SK-N-SH treated with all-trans-retinoic acid at 6 μM for 48 hours (cell line): ENCODE measurements at regions not wholly inside any gene's neighbourhood (a gene's known extent, or its start where the extent isn't known, plus 50 kb on each side); places are given as distances from the start of the nearest gene placed in this dataset.

Source experiments
- ATAC-seq: fragments of 200-7000 bp; cut with Tn5 transposase; 3 replicates; pipeline ENCODE4 v1.9.1; 2020; ENCODE audit warnings: mild to moderate bottlenecking, moderate library complexity
- ARNTL ChIP-seq: fragments of 450-650 bp; formaldehyde crosslinking; IDR thresholded peaks from 2 replicates; pipeline ENCODE4 v1.5.0; 2020; ENCODE audit warnings: low read depth, mild to moderate bottlenecking, moderate library complexity, borderline replicate concordance
- BACH2 ChIP-seq: fragments of 250-450 bp; sonication (Bioruptor Pico); IDR thresholded peaks from 2 replicates; pipeline ENCODE4 v1.9.0; 2021; ENCODE audit warnings: mild to moderate bottlenecking, borderline replicate concordance
- CSRNP3 ChIP-seq: fragments of 250-450 bp; sonication (Bioruptor Pico); IDR thresholded peaks from 2 replicates; pipeline ENCODE4 v1.5.1; 2021; ENCODE audit warnings: mild to moderate bottlenecking, moderate library complexity
- ESRRG ChIP-seq: fragments of 250-450 bp; sonication (Bioruptor Pico); IDR thresholded peaks from 2 replicates; pipeline ENCODE4 v1.6.1; 2021; ENCODE audit warnings: mild to moderate bottlenecking
- GLIS3 ChIP-seq: fragments of 250-450 bp; sonication (Bioruptor Pico); IDR thresholded peaks from 2 replicates; pipeline ENCODE4 v1.5.0; 2020; ENCODE audit warnings: mild to moderate bottlenecking, moderate library complexity
- ISL1 ChIP-seq: fragments of 250-450 bp; sonication (Bioruptor Pico); IDR thresholded peaks from 2 replicates; pipeline ENCODE4 v2.1.2; 2022; ENCODE audit warnings: mild to moderate bottlenecking, moderate library complexity
- OSR1 ChIP-seq: fragments of 250-450 bp; sonication (Bioruptor Pico); IDR thresholded peaks from 2 replicates; pipeline ENCODE4 v1.8.0; 2022; ENCODE audit warnings: moderate library complexity, mild to moderate bottlenecking, inconsistent platforms
- RARB ChIP-seq: fragments of 250-450 bp; sonication (Bioruptor Pico); IDR thresholded peaks from 2 replicates; pipeline ENCODE4 v1.8.0; 2021; ENCODE audit warnings: mild to moderate bottlenecking, moderate library complexity
- SNAI2 ChIP-seq: fragments of 250-450 bp; sonication (Bioruptor Pico); IDR thresholded peaks from 2 replicates; pipeline ENCODE4 v1.5.0; 2020; ENCODE audit warnings: mild to moderate bottlenecking, moderate library complexity
- TCF4 ChIP-seq: fragments of 250-450 bp; sonication (Bioruptor Pico); IDR thresholded peaks from 2 replicates; pipeline ENCODE4 v1.8.0; 2021; ENCODE audit warnings: mild to moderate bottlenecking, moderate library complexity, borderline replicate concordance
- TOX ChIP-seq: fragments of 250-450 bp; sonication (Bioruptor Pico); IDR thresholded peaks from 2 replicates; pipeline ENCODE4 v1.8.0; 2021; ENCODE audit warnings: mild to moderate bottlenecking, moderate library complexity, borderline replicate concordance
- ZC3H10 ChIP-seq: fragments of 250-450 bp; sonication (Bioruptor Pico); IDR thresholded peaks from 2 replicates; pipeline ENCODE4 v1.5.1; 2021; ENCODE audit warnings: mild to moderate bottlenecking, moderate library complexity
- ZFP30 ChIP-seq: fragments of 450-650 bp; formaldehyde crosslinking; IDR thresholded peaks from 2 replicates; pipeline ENCODE4 v1.5.0; 2022; ENCODE audit warnings: mild to moderate bottlenecking, moderate library complexity
- ZNF70 ChIP-seq: fragments of 450-650 bp; formaldehyde crosslinking; IDR thresholded peaks from 2 replicates; pipeline ENCODE4 v1.5.0; 2020; ENCODE audit warnings: mild to moderate bottlenecking, moderate library complexity
- ZNF8 ChIP-seq: fragments of 450-650 bp; formaldehyde crosslinking; IDR thresholded peaks from 2 replicates; pipeline ENCODE4 v1.5.0; 2020; ENCODE audit warnings: mild to moderate bottlenecking, moderate library complexity
- TF ChIP-seq, protein P1 (sequence below): fragments of 250-450 bp; sonication (Bioruptor Pico); IDR thresholded peaks from 2 replicates; pipeline ENCODE4 v1.8.0; 2020; ENCODE audit warnings: mild to moderate bottlenecking, moderate library complexity, borderline replicate concordance
- TF ChIP-seq, protein P2 (sequence below): fragments of 250-450 bp; sonication (Bioruptor Pico); IDR thresholded peaks from 2 replicates; pipeline ENCODE4 v1.5.0; 2020; ENCODE audit warnings: mild to moderate bottlenecking, moderate library complexity
- TF ChIP-seq, protein P3 (sequence below): fragments of 250-450 bp; sonication (Bioruptor Pico); IDR thresholded peaks from 2 replicates; pipeline ENCODE4 v1.5.1; 2020; ENCODE audit warnings: low read depth, mild to moderate bottlenecking, moderate library complexity
- TF ChIP-seq, protein P4 (sequence below): fragments of 250-450 bp; sonication (Bioruptor Pico); IDR thresholded peaks from 2 replicates; pipeline ENCODE4 v1.8.0; 2021; ENCODE audit warnings: low read depth, mild to moderate bottlenecking, moderate library complexity, borderline replicate concordance

GRCh38 chr7:111676167-111676566 lies 113.9 kb upstream of the IMMP2L start:
- TF ChIP-seq, protein P1, sequence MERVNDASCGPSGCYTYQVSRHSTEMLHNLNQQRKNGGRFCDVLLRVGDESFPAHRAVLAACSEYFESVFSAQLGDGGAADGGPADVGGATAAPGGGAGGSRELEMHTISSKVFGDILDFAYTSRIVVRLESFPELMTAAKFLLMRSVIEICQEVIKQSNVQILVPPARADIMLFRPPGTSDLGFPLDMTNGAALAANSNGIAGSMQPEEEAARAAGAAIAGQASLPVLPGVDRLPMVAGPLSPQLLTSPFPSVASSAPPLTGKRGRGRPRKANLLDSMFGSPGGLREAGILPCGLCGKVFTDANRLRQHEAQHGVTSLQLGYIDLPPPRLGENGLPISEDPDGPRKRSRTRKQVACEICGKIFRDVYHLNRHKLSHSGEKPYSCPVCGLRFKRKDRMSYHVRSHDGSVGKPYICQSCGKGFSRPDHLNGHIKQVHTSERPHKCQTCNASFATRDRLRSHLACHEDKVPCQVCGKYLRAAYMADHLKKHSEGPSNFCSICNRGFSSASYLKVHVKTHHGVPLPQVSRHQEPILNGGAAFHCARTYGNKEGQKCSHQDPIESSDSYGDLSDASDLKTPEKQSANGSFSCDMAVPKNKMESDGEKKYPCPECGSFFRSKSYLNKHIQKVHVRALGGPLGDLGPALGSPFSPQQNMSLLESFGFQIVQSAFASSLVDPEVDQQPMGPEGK (CRISPR knock-in tag), result no peak
- no peak for TF ChIP-seq ZNF8
- TF ChIP-seq ESRRG, result no peak
- no peak for TF ChIP-seq GLIS3 (CRISPR knock-in tag)
- no peak for TF ChIP-seq ZFP30 (CRISPR knock-in tag)
- no peak for TF ChIP-seq ZNF70 (CRISPR knock-in tag)
- no peak for TF ChIP-seq OSR1 (CRISPR knock-in tag)
- TF ChIP-seq ARNTL (CRISPR knock-in tag), result no peak
- TF ChIP-seq, protein P2, sequence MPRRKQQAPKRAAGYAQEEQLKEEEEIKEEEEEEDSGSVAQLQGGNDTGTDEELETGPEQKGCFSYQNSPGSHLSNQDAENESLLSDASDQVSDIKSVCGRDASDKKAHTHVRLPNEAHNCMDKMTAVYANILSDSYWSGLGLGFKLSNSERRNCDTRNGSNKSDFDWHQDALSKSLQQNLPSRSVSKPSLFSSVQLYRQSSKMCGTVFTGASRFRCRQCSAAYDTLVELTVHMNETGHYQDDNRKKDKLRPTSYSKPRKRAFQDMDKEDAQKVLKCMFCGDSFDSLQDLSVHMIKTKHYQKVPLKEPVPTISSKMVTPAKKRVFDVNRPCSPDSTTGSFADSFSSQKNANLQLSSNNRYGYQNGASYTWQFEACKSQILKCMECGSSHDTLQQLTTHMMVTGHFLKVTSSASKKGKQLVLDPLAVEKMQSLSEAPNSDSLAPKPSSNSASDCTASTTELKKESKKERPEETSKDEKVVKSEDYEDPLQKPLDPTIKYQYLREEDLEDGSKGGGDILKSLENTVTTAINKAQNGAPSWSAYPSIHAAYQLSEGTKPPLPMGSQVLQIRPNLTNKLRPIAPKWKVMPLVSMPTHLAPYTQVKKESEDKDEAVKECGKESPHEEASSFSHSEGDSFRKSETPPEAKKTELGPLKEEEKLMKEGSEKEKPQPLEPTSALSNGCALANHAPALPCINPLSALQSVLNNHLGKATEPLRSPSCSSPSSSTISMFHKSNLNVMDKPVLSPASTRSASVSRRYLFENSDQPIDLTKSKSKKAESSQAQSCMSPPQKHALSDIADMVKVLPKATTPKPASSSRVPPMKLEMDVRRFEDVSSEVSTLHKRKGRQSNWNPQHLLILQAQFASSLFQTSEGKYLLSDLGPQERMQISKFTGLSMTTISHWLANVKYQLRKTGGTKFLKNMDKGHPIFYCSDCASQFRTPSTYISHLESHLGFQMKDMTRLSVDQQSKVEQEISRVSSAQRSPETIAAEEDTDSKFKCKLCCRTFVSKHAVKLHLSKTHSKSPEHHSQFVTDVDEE (CRISPR knock-in tag), result no peak
- no peak for ATAC-seq

DNA sequence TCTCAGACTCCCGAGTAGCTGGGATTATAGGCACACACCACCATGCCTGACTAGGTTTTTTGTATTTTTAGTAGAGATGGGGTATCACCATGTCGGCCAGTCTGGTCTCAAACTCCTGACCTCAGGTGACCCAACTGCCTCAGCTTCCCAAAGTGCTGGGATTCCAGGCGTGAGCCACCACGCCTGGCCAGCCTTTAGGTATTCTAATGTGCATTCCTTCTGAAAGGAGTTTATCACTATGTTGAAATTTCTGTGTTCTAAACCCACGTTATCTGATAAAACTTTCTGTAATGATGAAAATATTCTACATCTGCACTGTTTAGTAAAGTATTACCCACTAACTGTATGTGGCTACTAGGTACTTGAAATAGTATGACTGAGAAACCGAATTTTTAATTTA lies 110.6 kb upstream of the IMMP2L start:
- no peak for ATAC-seq
- TF ChIP-seq TCF4 (CRISPR knock-in tag) (no peak), ISL1 (CRISPR knock-in tag) (no peak), SNAI2 (CRISPR knock-in tag) (no peak)
- TF ChIP-seq, protein P3, sequence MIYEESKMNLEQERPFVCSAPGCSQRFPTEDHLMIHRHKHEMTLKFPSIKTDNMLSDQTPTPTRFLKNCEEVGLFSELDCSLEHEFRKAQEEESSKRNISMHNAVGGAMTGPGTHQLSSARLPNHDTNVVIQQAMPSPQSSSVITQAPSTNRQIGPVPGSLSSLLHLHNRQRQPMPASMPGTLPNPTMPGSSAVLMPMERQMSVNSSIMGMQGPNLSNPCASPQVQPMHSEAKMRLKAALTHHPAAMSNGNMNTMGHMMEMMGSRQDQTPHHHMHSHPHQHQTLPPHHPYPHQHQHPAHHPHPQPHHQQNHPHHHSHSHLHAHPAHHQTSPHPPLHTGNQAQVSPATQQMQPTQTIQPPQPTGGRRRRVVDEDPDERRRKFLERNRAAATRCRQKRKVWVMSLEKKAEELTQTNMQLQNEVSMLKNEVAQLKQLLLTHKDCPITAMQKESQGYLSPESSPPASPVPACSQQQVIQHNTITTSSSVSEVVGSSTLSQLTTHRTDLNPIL (CRISPR knock-in tag), result no peak

DNA sequence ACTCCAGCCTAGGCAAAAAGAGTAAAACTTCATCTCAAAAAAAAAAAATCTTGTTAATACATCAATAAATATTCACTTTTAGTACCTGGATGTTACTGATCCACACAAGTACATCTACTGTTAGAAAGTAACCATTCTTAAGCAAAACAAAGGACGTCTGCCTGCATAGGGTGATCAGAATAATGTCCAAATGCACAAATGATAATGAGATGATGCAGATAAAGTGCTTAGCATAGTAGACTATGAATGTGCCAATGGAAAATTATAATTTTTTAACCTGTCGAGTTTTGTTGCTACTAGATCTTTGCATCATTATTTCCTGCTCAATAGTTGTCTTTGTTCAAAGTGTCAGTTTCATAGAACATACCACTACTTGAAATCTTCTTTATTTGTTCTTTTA lies 109.6 kb upstream of the IMMP2L start:
- TF ChIP-seq RARB (CRISPR knock-in tag) (no peak), ISL1 (CRISPR knock-in tag) (no peak), ESRRG (no peak), ZNF70 (CRISPR knock-in tag) (no peak), ZFP30 (CRISPR knock-in tag) (no peak), TCF4 (CRISPR knock-in tag) (no peak), BACH2 (CRISPR knock-in tag) (no peak), TOX (CRISPR knock-in tag) (no peak), OSR1 (CRISPR knock-in tag) (no peak), ARNTL (CRISPR knock-in tag) (no peak), CSRNP3 (no peak), ZC3H10 (CRISPR knock-in tag) (no peak)
- TF ChIP-seq, protein P2 (CRISPR knock-in tag), result no peak
- TF ChIP-seq, protein P4, sequence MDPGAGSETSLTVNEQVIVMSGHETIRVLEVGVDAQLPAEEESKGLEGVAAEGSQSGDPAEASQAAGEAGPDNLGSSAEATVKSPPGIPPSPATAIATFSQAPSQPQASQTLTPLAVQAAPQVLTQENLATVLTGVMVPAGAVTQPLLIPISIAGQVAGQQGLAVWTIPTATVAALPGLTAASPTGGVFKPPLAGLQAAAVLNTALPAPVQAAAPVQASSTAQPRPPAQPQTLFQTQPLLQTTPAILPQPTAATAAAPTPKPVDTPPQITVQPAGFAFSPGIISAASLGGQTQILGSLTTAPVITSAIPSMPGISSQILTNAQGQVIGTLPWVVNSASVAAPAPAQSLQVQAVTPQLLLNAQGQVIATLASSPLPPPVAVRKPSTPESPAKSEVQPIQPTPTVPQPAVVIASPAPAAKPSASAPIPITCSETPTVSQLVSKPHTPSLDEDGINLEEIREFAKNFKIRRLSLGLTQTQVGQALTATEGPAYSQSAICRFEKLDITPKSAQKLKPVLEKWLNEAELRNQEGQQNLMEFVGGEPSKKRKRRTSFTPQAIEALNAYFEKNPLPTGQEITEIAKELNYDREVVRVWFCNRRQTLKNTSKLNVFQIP, result no peak
- TF ChIP-seq, protein P3 (CRISPR knock-in tag), result no peak
- no peak for ATAC-seq
